ENCODE measurements at regions not wholly inside any gene's neighbourhood (a gene's known extent, or its start where the extent isn't known, plus 50 kb on each side); places are given as distances from the start of the nearest gene placed in this dataset.

DNA sequence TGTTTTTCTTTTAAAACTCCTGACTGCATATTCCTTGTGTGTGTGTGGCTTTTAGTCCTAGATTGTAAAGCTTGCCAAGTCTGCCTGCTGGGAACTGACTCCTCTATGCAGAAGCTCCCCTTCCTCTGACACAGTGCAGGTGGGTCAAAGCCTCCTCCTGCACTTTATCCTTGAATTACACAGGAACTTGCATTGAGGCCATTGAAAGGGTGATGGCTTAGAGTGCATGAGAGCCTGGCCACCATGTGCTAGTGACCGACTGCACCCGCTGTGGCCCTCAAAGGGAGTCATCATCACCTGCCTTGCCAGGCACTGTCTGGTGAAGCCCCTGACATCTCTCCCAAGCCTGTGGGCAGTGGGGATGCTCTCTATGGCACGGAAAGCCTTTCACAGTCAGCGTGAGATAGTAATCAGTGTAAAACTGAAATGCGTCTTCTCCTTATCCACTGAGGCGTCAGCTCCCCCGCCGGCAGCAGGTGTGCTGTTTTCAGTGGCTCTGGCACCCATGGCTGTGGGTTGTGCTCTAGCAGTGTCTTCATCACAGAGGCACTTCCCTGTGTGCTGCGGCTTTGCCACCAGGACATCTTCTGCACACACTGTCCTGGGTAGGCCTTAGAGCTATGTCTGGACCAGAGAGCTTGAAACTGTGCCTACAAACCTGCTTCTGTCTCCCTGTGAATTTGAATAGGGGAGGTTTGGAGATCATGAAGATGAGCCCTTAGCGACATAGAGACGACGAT lies 87.9 kb downstream of the THBS2 start:
- TF ChIP-seq POLR2A (IDR thresholded peaks at IDR 0.05), result no peak
- TF ChIP-seq, protein P1, sequence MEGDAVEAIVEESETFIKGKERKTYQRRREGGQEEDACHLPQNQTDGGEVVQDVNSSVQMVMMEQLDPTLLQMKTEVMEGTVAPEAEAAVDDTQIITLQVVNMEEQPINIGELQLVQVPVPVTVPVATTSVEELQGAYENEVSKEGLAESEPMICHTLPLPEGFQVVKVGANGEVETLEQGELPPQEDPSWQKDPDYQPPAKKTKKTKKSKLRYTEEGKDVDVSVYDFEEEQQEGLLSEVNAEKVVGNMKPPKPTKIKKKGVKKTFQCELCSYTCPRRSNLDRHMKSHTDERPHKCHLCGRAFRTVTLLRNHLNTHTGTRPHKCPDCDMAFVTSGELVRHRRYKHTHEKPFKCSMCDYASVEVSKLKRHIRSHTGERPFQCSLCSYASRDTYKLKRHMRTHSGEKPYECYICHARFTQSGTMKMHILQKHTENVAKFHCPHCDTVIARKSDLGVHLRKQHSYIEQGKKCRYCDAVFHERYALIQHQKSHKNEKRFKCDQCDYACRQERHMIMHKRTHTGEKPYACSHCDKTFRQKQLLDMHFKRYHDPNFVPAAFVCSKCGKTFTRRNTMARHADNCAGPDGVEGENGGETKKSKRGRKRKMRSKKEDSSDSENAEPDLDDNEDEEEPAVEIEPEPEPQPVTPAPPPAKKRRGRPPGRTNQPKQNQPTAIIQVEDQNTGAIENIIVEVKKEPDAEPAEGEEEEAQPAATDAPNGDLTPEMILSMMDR (IDR thresholded peaks at IDR 0.05), result no peak
